ENCODE measurements at regions not wholly inside any gene's neighbourhood (a gene's known extent, or its start where the extent isn't known, plus 50 kb on each side); places are given as distances from the start of the nearest gene placed in this dataset.
"Not testable (repeated sequence)": the region's sequence is repeated elsewhere in the genome, so short reads cannot be mapped to it uniquely, and the experiment has no call there.

DNA sequence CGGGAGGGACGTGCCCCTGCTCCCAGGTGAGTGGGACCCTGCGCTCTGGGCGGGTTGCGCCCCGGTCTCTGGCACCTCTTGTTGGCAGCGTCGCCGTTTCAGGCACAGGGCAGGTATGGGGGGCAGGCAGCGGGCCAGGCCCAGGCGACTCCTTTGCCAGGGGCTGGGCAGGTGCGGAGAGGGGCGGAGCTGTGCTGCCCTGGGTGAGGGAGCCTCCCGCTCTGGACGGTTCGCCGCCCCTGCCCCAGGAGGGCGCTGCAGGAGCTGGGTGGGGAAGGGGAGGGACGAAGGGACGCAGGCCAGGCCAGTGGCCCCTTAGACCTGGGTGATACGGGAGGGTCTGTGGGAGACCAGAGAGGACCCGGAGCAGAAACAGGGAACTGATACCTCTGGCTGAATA, 663.9 kb upstream of the DEFB115 start:
- DNase-seq: no peak

DNA sequence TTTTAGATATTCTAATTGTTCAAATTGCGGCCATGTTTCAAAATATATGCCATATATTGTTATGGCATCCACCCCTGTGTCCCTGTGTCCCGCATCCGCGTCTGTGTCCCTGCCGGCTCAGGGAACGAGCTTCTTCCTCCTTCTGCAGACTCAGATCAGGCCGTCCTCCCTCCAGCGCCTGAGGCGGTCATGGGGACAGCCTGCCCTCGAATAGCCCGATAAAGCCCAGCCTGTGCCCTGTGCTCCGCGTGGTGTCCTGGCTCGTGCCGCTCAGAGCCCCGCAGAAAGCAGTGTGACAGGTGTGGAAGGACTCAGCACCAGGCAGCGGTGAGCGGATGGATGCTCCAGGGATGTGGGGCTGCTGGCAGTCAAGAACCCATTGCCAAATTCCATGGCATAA, 663.4 kb upstream of the DEFB115 start:
- DNase-seq: no peak

GRCh38 chr20:30595698-30596097, 661.8 kb upstream of the DEFB115 start:
- no peak for DNase-seq

DNA sequence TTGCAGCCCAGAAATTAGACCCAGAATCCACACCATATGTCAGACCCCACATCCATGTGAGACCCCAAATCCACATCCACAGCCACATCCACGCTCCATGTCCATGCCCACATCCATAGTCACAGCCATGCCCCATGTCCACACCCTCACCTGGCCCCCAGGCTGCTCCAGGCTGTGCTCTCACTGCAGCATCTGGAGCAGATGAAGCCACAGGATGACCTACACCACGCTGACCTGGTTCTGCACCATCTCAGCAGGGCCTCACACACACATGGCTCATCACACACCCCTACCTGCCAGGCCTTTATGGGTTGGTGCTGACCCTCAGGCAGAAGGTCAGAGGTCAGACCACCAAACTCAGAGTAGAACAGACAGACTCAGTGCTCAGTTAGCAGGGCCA, 660.0 kb upstream of the DEFB115 start:
- not testable (repeated sequence) for DNase-seq

- DNase-seq: no peak
Measured at GRCh38 chr20:30598460-30599230, 658.8 kb upstream of the DEFB115 start.

GRCh38 chr20:30599990-30600389, 657.5 kb upstream of the DEFB115 start:
- DNase-seq: no peak

- DNase-seq: no peak
Measured at GRCh38 chr20:30601974-30602373, 655.5 kb upstream of the DEFB115 start.

- no peak for DNase-seq
Measured at GRCh38 chr20:30602424-30602823, 655.0 kb upstream of the DEFB115 start.

- DNase-seq: no peak
Measured at GRCh38 chr20:30606990-30607389, 650.5 kb upstream of the DEFB115 start.

GRCh38 chr20:30610029-30610693, 647.3 kb upstream of the DEFB115 start:
- peak; percentile 1 for DNase-seq

DNA sequence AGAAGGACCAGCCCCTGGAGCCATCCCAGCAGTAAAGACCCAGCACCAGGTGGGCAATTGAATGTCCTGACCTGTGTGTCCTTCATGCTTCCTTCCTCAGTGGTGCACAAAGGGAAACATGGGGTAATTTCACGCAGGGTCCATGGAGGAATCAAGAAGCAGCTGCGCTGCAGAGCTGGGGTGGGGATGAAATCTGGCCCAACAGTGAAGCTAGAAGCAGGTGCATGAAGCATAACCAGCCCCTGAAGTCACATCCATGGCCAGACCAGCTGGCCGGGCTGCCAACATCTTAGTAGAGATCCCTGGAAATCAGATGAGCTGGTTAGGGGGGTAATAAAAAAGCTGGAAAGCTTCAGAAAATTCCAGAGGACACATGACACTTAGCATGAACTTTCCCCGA, 646.7 kb upstream of the DEFB115 start:
- DNase-seq: peak; percentile 1

DNA sequence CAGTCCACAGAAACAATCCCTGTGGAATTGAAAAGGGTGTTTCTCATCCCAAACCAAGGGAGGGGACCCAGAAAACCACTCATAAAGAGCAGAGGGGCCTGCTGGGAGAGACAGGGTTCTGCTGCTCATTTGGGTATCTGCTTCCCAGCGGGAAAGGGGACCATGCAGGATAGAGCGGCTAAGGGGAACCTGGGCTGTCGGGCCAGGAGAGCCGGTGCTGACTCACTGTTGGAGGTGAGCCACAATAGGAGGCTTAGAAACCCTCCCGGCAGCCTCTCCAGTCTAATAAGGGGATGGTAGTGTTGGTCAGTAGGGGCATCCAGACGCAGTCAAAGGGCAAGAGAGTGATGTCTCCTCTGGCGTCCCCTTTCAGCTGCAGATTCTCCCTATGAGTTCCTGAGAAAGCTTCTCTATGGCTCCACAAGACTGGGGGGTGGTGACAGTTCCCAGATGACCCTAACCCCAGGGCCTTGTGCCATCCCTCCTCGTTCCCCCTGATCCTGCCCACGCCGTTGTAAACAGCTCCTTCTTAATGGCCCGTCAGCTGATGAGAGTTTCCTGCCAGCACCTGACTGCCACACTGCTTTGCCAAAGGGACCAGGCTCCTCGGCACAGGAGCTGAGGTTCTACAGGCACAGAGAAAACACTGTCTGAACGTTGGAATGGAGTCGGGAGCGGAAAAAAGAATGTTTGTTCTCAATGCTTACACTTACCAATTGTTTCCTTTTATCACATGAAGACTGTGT, 646.1 kb upstream of the DEFB115 start:
- no peak for DNase-seq

DNA sequence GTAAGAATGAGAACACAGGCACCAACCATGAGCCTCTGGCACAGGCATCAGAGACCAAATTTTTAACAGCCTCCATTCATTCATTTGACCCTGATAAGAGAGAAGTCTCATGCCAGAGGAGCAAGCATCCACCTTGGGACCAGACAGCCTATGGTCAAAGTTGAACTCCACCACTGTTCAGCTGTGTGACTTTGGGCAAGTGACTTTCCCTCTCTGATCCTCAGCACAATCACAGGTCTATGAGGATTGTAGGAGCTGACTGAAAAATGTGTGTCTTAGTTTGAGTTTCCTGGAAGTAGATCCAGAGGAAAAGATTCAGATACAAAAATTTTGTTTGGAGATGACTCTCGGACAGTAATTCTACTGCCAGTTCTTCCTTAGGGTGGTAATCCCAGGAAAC, 645.1 kb upstream of the DEFB115 start:
- no peak for DNase-seq

GRCh38 chr20:30621346-30621745, 636.1 kb upstream of the DEFB115 start:
- DNase-seq: not testable (repeated sequence)

DNA sequence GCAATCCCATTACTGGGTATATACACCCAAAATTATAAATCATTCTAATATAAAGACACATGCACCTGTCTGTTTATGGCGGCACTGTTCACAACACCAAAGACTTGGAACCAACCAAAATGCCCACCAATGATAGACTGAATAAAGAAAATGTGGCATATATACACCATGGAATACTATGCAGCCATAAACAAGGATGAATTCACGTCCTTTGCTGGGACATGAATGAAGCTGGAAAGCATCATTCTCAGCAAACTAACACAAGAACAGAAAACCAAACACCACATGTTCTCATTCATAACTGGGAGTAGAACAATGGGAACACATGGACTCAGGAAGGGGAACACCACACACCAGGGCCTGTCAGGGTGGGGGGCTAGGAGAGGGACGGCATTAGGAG, 633.2 kb upstream of the DEFB115 start:
- not testable (repeated sequence) for DNase-seq

- DNase-seq: not testable (repeated sequence)
Measured at GRCh38 chr20:30629376-30629775, 628.1 kb upstream of the DEFB115 start.

GRCh38 chr20:30630761-30631160, 626.7 kb upstream of the DEFB115 start:
- DNase-seq: no peak

DNA sequence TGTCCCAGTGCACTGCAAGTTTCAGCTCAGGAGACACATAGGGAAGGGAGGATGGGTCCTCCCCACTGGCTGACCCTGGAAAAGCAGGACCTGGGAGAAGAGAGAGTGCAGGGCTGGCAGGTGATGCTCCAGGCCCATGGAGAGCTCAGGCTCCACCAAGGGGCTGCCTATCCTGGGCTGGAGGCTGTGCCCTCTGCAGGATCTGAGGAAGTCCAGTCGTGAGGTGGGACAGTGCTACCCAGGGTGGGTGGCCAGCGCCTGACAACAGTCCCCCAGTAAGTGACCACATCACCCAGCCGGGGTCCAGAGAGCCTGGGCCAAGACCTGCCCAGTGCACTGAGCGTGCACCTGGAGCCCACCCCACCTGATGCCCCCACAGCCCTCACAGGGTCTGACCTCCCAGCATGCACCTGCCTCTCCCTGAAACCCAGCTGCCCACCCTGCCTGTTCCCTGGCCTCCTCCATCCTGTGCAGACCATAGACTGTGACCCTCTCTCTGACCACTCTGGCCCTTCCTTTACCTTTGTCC, 626.1 kb upstream of the DEFB115 start:
- DNase-seq: not testable (repeated sequence)

DNA sequence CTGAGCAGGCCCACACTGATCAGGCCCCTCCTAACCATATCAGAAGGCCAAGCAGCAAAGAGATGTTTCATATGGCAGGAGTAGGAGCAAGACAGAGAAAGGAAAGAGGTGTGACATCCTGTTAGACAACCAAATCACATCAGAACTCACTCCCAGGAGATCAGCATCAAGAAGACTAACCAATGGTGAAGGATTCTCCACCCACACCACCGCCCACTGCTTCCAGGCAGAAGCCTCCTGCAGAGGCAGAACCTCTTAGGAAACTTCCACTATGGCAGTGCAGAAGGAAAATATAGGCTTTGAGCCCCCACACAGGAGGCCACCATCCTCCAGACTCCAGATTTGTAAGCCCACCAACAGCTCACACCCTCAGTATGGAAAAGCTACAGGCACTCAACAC, 624.7 kb upstream of the DEFB115 start:
- DNase-seq: not testable (repeated sequence)

- DNase-seq: not testable (repeated sequence)
Measured at GRCh38 chr20:30641522-30641921, 615.9 kb upstream of the DEFB115 start.

GRCh38 chr20:30660982-30661381, 596.5 kb upstream of the DEFB115 start:
- not testable (repeated sequence) for DNase-seq

DNA sequence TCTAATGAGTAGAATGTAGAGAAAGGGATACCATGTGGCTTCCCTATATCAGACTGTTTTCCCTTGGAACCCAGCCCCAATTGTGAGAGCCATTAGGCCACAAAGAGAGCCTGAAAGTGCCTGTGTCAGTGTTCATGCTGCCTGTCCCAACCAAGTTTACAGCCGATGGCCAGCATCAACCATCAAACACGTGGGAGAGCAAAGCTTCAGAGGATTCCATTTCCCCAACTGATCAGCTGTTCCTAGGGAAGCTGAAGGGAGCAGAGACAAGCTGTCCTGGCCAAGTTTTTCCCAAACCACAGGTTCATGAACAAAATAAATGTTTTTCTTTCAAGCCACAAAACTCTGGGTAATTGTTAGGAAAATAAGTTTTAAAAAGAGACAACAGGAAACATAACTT, 589.0 kb upstream of the DEFB115 start:
- not testable (repeated sequence) for DNase-seq

Measured in tongue (tissue), 1 donor.